DND-41 (cell line): ENCODE measurements at regions not wholly inside any gene's neighbourhood (a gene's known extent, or its start where the extent isn't known, plus 50 kb on each side); places are given as distances from the start of the nearest gene placed in this dataset.
"Not testable (repeated sequence)": the region's sequence is repeated elsewhere in the genome, so short reads cannot be mapped to it uniquely, and the experiment has no call there.

Source experiments
- ATAC-seq: fragments of 200-7000 bp; cut with Tn5 transposase; 3 replicates; pipeline ENCODE4 v1.9.1; 2021; ENCODE audit warnings: low read depth; ENCODE audit not compliant: insufficient read depth
- DNase-seq: peaks from one replicate; pipeline ENCODE4 v3.0.0-alpha.2; 2020
- H2AFZ ChIP-seq: 2 replicates; pipeline ENCODE4 v1.6.0; 2012; ENCODE audit warnings: low read depth, low read length
- H3K27ac ChIP-seq: 2 replicates; pipeline ENCODE4 v1.5.1; 2012; ENCODE audit warnings: low read length, inconsistent platforms
- H3K27me3 ChIP-seq: fragments of 200-600 bp; sonication (generic); 2 replicates; pipeline ENCODE4 v1.6.0; 2012; ENCODE audit warnings: low read length, mild to moderate bottlenecking, inconsistent platforms; ENCODE audit not compliant: insufficient read depth, poor library complexity
- H3K36me3 ChIP-seq: 2 replicates; pipeline ENCODE4 v1.5.1; 2012; ENCODE audit warnings: low read length, inconsistent platforms; ENCODE audit not compliant: insufficient read depth
- H3K4me1 ChIP-seq: 2 replicates; pipeline ENCODE4 v1.5.1; 2012; ENCODE audit warnings: mild to moderate bottlenecking, low read length; ENCODE audit not compliant: insufficient read depth
- H3K4me2 ChIP-seq: 2 replicates; pipeline ENCODE4 v1.6.0; 2012; ENCODE audit warnings: mild to moderate bottlenecking, moderate library complexity, low read length, inconsistent platforms; ENCODE audit not compliant: insufficient read depth
- H3K4me3 ChIP-seq, 2 experiments: fragments of 200-600 bp in 1 of 2; shearing (Covaris generic) in 1 of 2; 2 replicates each; pipeline ENCODE4 v1.5.1; 2012 to 2016; ENCODE audit warnings: inconsistent platforms in 2 of 2, low read length in 2 of 2, mild to moderate bottlenecking in 2 of 2, low read depth in 1 of 2, moderate library complexity in 1 of 2
- H3K79me2 ChIP-seq: 2 replicates; pipeline ENCODE4 v1.6.0; 2012; ENCODE audit warnings: low read length, inconsistent platforms; ENCODE audit not compliant: insufficient read depth
- H3K9ac ChIP-seq: 2 replicates; pipeline ENCODE4 v1.6.0; 2012; ENCODE audit warnings: low read depth, mild to moderate bottlenecking, inconsistent platforms, low read length, moderate library complexity
- H3K9me3 ChIP-seq: 2 replicates; pipeline ENCODE4 v1.5.1; 2012; ENCODE audit warnings: low read length, moderate library complexity, mild to moderate bottlenecking, inconsistent platforms; ENCODE audit not compliant: insufficient read depth, severe bottlenecking
- H4K20me1 ChIP-seq: 2 replicates; pipeline ENCODE4 v1.6.0; 2012; ENCODE audit warnings: low read length; ENCODE audit not compliant: insufficient read depth
- CTCF ChIP-seq: IDR thresholded peaks from 2 replicates; pipeline ENCODE4 v1.5.1; 2012; ENCODE audit warnings: borderline replicate concordance, low read length, moderate library complexity, mild to moderate bottlenecking; ENCODE audit not compliant: poor library complexity, severe bottlenecking; ENCODE audit errors: extremely low read depth
- EZH2 ChIP-seq: IDR thresholded peaks from 3 replicates; pipeline ENCODE4 v1.6.1; 2012; ENCODE audit warnings: borderline replicate concordance, low read depth, mild to moderate bottlenecking, moderate library complexity, low read length, inconsistent platforms; ENCODE audit not compliant: severe bottlenecking

GRCh38 chr4:77366876-77367275 lies 209.9 kb downstream of the CCNG2 start:
- not testable (repeated sequence) for H3K9ac ChIP-seq, H3K36me3 ChIP-seq, H2AFZ ChIP-seq, H3K27ac ChIP-seq, H3K79me2 ChIP-seq, DNase-seq, H3K27me3 ChIP-seq, H3K9me3 ChIP-seq, H4K20me1 ChIP-seq, H3K4me3 ChIP-seq, H3K4me2 ChIP-seq, H3K4me1 ChIP-seq
- peak; percentile 21 for TF ChIP-seq CTCF
- ATAC-seq, result peak; percentile 78

GRCh38 chr4:77367638-77368037 lies 210.6 kb downstream of the CCNG2 start:
- H3K4me3 ChIP-seq, result no peak overlapping the region
- no peak; the same call in 2 of the 3 replicates for ATAC-seq
- H3K9ac ChIP-seq, result no peak overlapping the region

GRCh38 chr4:77372375-77372774 lies 215.4 kb downstream of the CCNG2 start:
- H3K4me1 ChIP-seq, result no peaks in the 10 kb centered on the region
- H3K9me3 ChIP-seq, result no peaks in the 10 kb centered on the region
- no peaks in the 10 kb centered on the region for H4K20me1 ChIP-seq
- TF ChIP-seq CTCF, result no peak
- TF ChIP-seq EZH2, result no peak
- no peak overlapping the region for H3K4me3 ChIP-seq
- H3K9ac ChIP-seq, result no peak overlapping the region
- no peaks in the 10 kb centered on the region for H3K36me3 ChIP-seq
- no peak for ATAC-seq
- DNase-seq, result no peak
- H3K79me2 ChIP-seq, result no peaks in the 10 kb centered on the region
- H3K4me2 ChIP-seq, result no peak overlapping the region
- peaks cover 4% of the 10 kb centered on the region for H3K27me3 ChIP-seq
- H2AFZ ChIP-seq, result no peak overlapping the region
- no peak overlapping the region for H3K27ac ChIP-seq

More at GRCh38 chr4:77367638-77368037, 210.6 kb downstream of the CCNG2 start:
- Histone ChIP-seq H3K4me1 (no peaks in the 10 kb centered on the region), H3K9me3 (no peaks in the 10 kb centered on the region), H3K79me2 (no peaks in the 10 kb centered on the region), H3K36me3 (no peaks in the 10 kb centered on the region), H4K20me1 (no peaks in the 10 kb centered on the region), H2AFZ (no peak overlapping the region), H3K27me3 (peaks cover 2% of the 10 kb centered on the region), H3K27ac (no peak overlapping the region), H3K4me2 (no peak overlapping the region)
- no peak for DNase-seq
- TF ChIP-seq CTCF (no peak), EZH2 (no peak)

GRCh38 chr4:77375866-77376607 lies 219.0 kb downstream of the CCNG2 start:
- peaks cover 9% of the 10 kb centered on the region for H3K27me3 ChIP-seq
- no peaks in the 10 kb centered on the region for H3K36me3 ChIP-seq
- H3K79me2 ChIP-seq, result no peaks in the 10 kb centered on the region
- DNase-seq (no peak), ATAC-seq (no peak)
- H3K4me2 ChIP-seq, result no peak overlapping the region
- TF ChIP-seq EZH2 (no peak), CTCF (no peak)
- no peaks in the 10 kb centered on the region for H4K20me1 ChIP-seq
- H2AFZ ChIP-seq, result no peak overlapping the region
- H3K27ac ChIP-seq, result no peak overlapping the region
- H3K4me1 ChIP-seq, result no peaks in the 10 kb centered on the region
- no peak overlapping the region for H3K9ac ChIP-seq
- no peaks in the 10 kb centered on the region for H3K9me3 ChIP-seq
- no peak overlapping the region for H3K4me3 ChIP-seq
